GM18498 (cell line): ENCODE measurements at regions not wholly inside any gene's neighbourhood (a gene's known extent, or its start where the extent isn't known, plus 50 kb on each side); places are given as distances from the start of the nearest gene placed in this dataset.

Experiments
- ATAC-seq: cut with Tn5 transposase; IDR thresholded peaks from one replicate; pipeline ENCODE4 v1.9.1; 2021; ENCODE audit warnings: mild to moderate bottlenecking, moderate library complexity; ENCODE audit not compliant: unreplicated experiment

DNA sequence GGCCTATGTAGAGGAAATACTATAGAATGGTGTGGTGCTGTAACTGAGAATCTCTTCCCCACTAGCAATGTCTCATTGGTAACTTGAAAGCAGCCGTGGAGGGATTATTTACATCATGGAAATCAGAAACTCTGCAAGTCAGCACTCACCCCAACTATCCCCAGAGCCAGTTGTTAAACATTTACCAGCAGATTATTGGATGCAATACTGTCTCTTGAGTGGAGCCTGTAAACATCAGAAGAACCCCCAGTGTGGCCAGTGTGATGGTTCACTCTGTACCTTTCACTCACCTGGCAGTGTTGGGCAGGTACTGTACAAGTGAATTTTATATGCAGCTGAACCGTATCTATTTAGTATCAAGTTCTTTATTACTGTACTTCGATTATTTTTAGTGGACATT, 299.8 kb upstream of the SALL1 start:
- no peak for ATAC-seq

DNA sequence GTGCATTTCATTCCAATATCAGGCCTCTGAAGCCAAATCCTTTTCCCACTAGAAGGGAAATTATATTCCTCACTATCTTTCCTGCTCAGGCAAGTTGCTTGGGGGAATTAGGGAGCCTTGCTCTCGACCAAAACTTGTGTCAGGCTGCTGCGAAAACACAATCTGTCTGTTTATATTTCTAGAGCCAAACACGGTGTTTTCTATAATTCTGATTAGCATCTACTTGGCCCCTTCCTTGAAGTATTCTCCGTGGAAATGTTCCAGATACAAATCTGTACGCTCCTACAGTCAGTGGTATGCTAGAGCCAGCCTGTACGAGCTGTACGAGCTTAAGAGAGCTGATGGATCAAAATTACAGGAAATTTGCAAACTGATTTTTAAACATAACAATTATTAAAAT, 299.3 kb upstream of the SALL1 start:
- ATAC-seq = no peak

DNA sequence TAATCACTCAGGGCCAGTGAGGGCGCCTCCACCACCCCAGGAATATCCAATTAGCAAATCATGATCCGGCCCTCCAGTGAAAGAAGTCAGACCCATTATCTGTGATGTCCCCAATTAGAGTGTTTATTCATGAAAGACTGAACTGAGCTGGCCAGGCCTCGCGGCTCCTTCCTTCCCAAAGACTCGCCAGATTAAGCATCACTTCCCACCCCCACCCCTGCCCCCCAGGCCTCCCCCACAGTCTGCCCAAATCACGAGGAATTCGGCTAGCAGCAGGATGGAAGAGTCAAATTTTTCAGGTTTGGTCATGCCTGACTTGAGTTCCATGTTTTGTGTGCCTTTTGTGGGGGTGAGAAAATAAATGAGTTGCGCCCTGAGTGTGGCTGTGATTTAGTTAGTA, 298.4 kb upstream of the SALL1 start:
- no peak for ATAC-seq

DNA sequence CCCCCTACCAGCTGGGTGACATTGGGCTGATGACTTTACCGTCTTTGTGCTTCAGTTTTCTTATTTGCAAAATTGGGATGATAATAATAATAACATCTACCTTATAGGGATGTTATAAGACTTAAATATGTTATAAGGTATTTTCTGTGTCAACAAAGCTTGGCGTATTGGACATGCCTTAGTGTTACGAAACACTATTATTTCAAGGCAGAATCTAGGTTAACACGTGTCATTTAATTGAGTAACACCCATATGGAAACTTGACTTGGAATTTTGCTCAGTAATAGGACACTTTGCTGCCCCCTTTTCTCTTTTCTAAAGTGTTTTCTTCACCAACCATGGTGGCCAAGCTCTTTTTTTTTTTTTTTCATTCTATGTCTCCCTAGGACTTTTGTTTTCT, 294.2 kb upstream of the SALL1 start:
- no peak for ATAC-seq

DNA sequence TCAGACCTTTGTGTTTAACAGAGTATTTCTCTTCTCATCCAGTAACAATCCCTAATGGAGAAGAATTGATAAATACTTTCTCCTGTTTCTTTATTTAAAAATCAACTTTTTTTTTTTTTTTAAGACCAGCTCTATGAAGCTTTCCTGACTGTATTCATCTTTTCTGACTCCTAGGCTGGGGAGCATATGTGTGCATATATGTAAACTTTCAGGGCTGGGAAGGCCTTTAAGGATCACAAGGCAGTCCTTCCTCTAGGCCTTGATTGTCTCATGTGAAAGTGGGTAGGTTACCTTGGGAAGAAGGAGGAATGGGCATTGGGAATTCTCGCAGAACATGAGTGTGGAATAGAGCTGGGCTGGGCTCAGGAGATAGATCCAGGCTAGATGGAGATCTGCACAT, 292.9 kb upstream of the SALL1 start:
- ATAC-seq = no peak

DNA sequence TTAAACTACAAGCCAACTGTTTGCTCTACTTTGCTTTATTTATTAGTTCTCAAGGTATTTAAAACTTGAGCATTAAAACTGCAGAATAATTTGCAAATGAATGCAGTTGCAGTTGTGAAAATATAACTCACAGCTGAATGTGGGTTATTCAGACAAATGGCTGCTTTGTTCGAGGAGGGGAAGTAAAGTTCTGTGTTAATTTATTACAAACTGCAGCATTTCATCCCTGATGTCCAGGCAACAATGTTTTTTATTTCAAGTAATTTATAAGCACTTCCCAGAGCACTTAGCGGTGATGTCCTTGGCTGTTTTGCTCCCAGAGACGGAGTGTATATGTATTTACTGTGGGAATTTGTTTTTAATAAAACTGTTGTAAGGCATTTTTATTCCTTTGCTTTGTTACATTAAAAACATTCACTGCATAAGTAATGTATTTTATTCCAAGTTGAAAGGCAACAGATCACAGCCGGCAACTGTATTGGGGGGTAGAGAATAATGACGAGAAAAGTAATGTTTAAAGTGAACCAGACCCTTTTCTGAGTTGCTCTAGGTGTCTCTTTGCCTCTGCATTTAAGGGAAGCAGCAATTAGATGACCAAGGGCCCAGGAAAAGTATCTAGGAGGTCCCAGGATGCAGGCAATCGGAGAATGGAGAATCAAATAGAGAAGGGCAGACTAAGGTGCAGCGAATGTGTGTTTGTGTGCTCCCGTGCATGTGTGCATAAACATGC, 291.2 kb upstream of the SALL1 start:
- ATAC-seq = no peak

DNA sequence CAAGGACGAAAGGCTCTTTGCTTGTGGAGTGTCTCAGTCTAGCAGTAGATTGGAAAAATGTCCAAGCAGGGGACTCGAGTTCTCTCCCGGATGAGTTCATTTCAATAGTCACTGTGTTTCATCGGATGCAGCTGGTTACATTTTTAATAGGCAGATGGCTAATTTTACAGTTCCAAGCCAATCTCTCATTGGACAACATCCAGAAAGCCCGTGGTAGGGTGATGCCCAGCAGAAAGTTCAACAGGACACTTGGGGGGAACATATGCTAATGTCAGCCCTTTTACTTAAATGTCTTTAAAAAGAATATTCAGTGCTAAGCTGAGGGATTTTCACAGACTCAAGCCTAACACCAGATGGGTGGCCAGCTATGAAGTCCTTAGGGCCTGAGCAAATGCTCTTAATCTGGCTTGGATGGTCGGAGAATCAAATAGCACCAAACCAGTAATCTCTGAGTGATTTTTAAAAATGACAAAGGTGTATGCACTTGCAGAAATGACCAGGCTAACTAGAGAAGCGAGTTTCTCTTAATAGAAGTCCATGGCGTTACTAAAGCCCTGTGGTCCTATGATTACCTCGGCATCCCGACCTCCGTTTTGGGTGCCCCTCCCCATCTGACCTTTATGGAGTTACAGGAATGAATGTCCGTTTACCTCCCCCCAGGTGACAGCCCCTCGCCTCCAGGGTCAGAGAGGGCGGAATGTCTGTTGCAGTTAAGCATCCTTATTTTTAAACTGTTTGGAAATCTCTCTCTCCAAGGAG, 289.2 kb upstream of the SALL1 start:
- ATAC-seq = no peak

DNA sequence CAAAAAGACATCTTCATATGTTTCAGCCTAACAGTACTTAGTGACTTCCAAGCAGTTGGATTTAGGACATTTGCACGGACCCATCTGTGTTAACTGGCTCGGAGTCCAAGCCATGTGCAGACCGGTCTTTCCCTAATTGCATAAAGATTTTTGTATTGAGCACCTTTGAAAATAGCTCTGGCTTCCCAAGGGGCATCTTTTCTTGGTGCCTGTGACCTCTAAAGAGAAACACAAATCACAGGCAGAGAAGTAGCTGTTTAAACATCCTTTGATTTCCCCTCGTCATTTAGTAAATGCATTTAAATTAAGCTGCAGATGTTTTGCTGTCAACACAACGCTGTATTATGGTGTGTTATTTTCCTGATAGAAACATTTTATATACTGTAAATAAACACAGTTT, 288.2 kb upstream of the SALL1 start:
- ATAC-seq = no peak

DNA sequence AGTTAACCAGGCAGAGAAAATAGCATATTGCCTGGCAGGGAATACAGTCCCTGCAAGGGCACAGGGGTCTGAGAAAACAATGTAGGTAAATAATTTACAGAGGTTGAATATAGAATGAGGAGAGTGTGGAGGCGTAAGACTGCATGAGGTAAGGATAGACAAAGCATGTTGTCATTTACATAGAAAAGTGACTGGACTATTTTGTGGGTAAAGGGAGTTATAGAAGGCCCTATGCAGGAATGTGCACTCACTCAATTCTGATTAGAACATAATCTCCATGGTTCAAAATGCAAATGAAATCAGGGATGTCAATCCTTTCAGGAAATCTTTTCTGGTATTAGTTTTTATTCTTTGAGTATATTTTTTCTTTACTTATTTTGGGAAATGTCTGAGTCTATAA, 285.7 kb upstream of the SALL1 start:
- ATAC-seq = no peak

DNA sequence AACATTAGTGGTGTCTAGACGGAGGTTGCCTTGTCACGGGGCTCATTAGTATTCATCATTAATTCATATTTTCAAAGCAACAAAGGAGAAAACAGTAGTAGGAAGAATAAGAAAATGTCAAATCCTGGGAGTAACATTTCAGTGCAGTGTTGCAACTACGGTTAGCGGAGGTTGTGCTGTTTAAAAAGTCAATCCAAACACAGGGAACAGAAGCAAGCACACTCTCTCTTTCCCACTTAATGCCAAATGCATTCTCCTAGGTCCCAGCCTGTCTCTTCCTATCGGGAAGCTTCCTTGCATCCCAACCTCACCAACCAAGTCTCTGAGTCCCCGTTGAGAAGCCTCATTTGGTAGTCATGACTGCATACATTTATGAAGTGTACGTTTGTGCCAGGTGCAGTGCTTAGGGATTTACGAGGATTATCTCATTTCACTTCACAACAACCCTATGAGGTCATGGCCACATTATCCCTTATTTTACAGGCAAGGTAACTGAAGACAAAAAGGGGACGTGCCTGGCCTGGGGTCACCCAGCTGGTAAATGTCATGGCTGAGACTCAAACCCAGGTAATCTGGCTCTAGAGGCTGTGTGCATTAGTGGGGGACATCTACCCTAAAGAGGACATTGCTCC, 283.6 kb upstream of the SALL1 start:
- no peak for ATAC-seq

DNA sequence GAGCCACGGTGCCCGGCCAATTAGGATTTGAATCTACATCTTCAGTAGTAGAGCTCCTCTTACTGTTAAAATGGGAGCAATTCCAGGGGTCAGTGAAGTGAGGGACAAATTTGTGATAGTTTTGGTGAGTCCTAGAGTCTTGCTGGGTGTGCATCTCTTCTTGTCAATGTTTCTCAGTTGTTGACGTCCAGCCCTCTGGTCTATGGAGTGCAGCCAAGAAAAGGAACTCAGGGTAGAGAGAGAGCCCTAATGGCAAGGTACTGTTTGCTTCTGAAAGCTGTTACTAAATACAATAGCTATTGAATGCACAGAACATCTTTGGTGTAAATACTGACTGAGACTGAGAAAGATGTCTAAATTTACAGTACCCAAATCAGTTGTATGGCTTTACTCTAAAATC, 282.5 kb upstream of the SALL1 start:
- ATAC-seq = no peak

DNA sequence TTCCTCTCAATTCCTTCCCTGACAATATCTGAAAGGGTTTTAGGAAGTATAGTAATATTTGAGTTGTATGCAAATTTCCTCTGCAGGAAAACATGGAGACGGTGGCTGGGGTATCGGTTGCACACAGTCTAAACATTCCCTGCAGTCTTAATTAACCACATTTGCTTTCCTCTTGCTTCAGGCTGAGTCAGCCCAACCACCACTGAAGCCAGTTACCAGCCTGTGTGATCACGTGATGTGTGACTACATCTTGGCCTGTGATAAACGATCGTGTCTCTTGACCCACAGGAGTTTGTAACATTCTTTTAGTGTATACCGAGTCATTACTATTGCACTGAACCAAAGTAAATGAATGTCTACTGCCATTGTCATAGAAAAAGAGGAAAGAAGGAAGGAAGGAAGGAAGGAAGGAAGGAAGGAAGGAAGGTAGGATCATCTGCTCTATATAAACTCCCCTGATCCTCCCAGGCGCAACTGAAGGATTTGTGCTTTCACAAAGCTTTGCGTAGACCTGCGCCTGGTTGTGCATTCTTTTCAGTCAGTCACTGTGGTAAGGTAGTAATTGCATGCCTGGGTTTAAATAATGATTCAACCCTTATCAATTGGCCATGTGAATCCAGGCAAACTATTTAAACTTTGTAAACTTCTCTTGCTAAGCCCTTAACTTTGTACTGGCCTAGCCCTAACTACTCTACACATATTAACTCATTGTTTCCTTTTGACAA, 280.6 kb upstream of the SALL1 start:
- no peak for ATAC-seq

DNA sequence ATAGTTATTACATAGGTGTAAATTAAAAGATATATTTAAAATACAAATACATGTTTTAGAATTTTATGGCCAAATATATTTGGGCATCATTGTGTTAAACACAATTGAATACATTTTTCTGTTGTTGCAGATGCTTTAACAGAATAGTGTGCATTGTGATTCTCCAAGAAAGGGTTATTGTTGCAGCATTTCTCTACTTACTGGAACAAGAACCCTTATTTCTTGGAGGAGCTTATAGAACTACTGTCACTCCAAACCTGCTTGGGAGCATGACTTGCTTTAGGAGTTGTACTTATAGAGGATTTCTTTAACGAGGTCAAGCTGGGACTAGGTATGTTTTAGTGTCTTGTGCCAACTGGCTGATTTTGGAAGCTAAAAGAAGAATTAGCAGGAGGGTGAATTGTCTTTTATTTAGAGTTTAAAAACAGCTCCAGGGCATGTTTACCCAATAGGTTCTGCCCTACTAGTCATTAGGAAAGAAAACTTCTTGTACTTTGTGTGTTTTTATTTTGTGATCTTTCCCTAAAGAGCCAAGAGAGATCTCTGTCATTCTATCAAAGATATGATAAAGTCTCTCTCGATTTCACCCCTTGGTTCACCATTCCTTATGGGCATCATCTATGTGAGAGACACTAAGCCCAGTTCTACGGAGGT, 279.8 kb upstream of the SALL1 start:
- no peak for ATAC-seq

DNA sequence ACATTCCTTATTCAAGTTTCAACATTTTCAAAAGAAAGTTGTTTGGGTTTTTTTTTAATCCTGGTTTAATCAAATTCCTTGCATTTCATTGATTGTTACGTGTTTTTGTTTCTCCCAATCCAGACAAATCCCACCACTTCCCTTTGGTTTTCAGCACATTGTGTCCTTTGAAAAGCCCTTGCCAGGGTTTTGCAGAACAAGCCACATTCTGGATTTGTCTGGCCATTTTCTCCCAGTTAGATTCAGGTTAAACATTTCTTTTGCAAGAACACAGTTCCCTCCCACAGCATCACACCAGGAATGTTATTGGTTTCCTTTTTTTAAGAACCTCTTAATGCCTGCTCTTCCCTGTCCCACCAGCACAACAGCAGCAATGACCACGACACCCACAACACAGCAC, 278.0 kb upstream of the SALL1 start:
- ATAC-seq = no peak

DNA sequence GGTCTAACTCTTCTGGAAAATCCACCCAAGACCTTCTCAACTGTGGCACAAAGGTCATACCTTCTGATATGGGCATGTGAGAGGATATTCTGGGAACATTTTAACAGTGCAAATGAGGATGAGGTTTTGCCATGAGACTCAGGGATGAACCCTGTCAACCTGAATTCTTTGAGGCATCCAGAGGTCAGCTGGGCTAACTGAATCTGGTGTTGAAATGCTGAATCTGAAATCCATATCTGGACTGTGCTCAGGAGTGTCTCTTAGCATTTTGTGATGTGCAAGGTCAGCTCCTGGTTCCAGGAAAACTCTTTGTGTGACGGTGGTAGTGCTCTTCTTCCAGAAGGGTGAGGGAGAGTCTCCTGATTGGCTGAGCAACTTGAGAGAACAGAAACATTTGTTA, 276.0 kb upstream of the SALL1 start:
- ATAC-seq = no peak

DNA sequence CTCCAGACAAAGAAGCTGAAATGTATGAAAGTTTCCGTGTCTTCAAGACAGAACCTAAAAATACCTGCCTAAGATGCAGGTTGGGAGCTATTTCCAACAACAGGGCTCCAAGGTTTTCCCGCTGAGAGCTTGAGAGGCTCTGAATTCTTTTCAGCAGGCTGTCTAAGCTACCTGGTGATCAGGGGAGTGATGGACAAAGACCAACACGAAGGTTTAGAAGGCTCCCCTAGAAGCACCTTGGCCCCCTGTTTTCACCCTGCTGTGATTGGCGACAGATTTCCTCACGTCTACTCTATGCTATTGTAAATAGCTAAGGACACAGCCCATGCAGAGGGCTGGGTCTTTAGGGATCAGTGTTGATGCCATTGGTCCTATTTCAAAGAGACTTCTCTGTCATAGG, 275.2 kb upstream of the SALL1 start:
- no peak for ATAC-seq

DNA sequence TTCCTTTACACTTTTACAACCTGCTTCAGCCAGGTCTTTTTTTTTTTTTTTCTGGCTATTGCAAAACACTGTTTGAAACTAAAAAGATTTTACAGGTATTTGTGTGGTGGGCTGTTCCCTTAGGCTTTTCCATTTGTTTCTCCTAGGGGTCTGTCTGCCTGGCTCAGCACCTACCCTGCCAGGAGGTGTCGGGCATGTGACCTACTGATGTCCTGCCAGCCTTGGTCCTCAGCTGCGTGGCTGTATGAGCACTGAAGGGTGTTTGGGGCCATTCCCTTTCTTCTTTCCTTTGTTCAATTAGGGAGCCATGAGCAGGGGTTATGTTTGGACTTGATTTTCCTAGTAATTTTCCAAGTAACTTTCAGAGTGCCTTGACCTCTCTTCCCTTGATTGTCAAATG, 269.2 kb upstream of the SALL1 start:
- no peak for ATAC-seq

DNA sequence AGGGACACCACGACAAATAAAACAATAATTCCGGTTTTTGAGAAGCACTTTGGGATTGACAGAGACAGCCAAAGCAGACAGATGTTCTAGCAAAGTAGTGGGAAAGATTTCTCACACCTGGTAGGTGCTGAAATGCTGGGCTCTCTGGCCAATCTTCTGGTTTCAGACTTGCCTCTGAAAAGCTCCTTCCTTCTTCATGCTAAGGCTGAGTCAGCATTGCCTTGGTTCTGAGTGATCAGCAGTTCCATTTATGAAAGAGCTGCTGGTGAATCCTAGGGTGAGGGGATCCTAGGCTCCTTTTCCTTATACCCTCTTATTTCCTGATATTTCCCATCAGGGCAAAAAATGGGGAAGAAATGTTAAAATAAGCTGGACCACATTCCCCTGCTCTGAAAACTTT, 268.7 kb upstream of the SALL1 start:
- ATAC-seq = no peak

DNA sequence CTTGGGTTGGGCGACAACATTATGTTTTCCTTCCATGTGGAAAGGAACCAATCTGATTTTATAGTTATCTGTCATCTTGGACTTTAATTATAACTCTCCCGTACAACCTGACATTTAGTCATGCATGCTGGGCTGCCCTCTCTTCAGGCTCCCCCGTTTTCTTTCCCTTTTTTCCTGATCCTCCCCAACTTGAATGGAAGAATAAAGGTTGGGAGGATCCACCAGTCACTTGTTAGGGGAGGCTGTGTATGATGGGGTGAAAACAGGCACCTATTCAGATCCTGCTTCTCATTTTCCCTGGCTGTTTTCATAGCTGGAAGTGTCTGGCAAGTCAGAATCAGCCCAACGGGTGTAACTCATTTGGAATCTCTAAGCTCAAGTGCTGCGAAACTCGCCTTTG, 267.2 kb upstream of the SALL1 start:
- ATAC-seq = no peak

DNA sequence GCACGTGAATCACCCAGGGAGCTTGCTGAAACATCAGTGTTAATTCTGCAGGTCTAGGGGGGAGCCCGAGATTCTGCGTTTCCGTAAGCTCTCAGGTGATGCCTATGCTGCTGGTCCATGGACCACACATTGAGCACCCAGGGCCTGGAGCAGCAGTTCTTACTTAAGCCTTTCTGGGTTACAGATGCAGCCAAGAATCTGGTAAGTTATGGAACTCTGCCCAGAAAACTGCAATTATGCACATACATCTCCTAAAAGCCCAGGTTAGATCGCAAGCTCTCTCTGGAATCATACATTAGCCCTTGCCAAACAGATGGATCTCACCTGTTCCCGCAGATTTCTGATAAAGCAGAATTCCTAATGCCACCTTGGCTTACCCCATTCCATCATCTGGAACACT, 265.9 kb upstream of the SALL1 start:
- no peak for ATAC-seq

DNA sequence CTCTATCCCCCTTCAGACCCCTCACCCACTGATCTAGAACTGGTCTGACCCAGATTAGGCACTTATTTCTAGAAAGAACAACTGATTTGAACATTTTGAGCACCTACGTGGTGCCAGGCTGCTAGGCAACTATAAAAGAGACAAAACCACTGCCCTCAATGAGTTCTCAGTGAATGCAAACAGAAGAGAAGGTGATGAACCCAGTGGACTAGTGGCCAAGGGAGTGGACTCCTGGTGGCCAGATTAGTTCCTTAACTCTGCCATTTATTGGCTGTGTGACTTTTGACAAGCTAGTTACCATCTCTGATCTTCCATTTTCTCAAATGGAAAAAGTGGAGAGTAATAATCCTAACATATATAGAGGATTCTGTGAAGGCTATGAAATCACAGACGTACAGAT, 259.1 kb upstream of the SALL1 start:
- no peak for ATAC-seq
